WTC11 (cell line): ENCODE measurements at regions not wholly inside any gene's neighbourhood (a gene's known extent, or its start where the extent isn't known, plus 50 kb on each side); places are given as distances from the start of the nearest gene placed in this dataset.

Experiments
- ATAC-seq: fragments of 200-7000 bp; cut with Tn5 transposase; 2 replicates; pipeline ENCODE4 v1.10.0; 2021; ENCODE audit warnings: mild to moderate bottlenecking, moderate library complexity
- CTCF ChIA-PET: fragments of 300-600 bp; sonication (Branson Sonifier 250); formaldehyde crosslinking; loops from one replicate; lab custom pipeline; 2021; ENCODE audit warnings: antibody characterized with exemption; lab: Charles Lee
- POLR2A ChIA-PET: fragments of 350-600 bp; sonication (Branson Sonifier 250); formaldehyde crosslinking; loops from one replicate; lab custom pipeline; 2021; ENCODE audit warnings: antibody characterized with exemption; lab: Charles Lee
- DNase-seq: peaks from one replicate; pipeline ENCODE4 v3.0.0; 2021; ENCODE audit warnings: low spot score
- H3K27ac Mint-ChIP-seq: 2 replicates; pipeline ENCODE4 v1.8.0; 2021; ENCODE audit warnings: mixed read lengths
- H3K27me3 Mint-ChIP-seq: 2 replicates; pipeline ENCODE4 v1.8.0; 2021; ENCODE audit warnings: low read depth, mild to moderate bottlenecking, moderate library complexity, mixed read lengths
- H3K36me3 Mint-ChIP-seq: 2 replicates; pipeline ENCODE4 v1.8.0; 2021; ENCODE audit warnings: mixed read lengths
- H3K4me1 Mint-ChIP-seq: 2 replicates; pipeline ENCODE4 v1.8.0; 2022; ENCODE audit warnings: mixed read lengths
- H3K4me3 Mint-ChIP-seq: 2 replicates; pipeline ENCODE4 v1.8.0; 2021; ENCODE audit warnings: mild to moderate bottlenecking, moderate library complexity, mixed read lengths
- H3K9me3 Mint-ChIP-seq: 2 replicates; pipeline ENCODE4 v1.8.0; 2021; ENCODE audit warnings: mixed read lengths
- ATF1 ChIP-seq: sonication (generic); formaldehyde crosslinking; IDR thresholded peaks from 2 replicates; pipeline ENCODE4 v1.8.1; 2023; ENCODE audit warnings: mild to moderate bottlenecking, moderate library complexity, missing genetic modification reagents
- CREM ChIP-seq: sonication (generic); formaldehyde crosslinking; IDR thresholded peaks from 2 replicates; pipeline ENCODE4 v1.8.1; 2022; ENCODE audit warnings: mild to moderate bottlenecking, missing genetic modification reagents, moderate library complexity
- FOXK1 ChIP-seq: sonication (generic); formaldehyde crosslinking; IDR thresholded peaks from 2 replicates; pipeline ENCODE4 v1.8.0; 2022; ENCODE audit warnings: mild to moderate bottlenecking, moderate library complexity, missing genetic modification reagents
- IRF2 ChIP-seq: sonication (generic); formaldehyde crosslinking; IDR thresholded peaks from 2 replicates; pipeline ENCODE4 v1.8.0; 2022; ENCODE audit warnings: low read depth, missing genetic modification reagents, borderline replicate concordance
- MAX ChIP-seq: sonication (generic); formaldehyde crosslinking; IDR thresholded peaks from 2 replicates; pipeline ENCODE4 v1.8.0; 2022; ENCODE audit warnings: mild to moderate bottlenecking, missing genetic modification reagents
- MXD4 ChIP-seq: fragments of 250-450 bp; sonication (Bioruptor Pico); IDR thresholded peaks from 2 replicates; pipeline ENCODE4 v1.8.0; 2021; ENCODE audit warnings: mild to moderate bottlenecking, moderate library complexity, borderline replicate concordance
- MYBL2 ChIP-seq: sonication (generic); formaldehyde crosslinking; IDR thresholded peaks from 2 replicates; pipeline ENCODE4 v1.8.1; 2023; ENCODE audit warnings: mild to moderate bottlenecking, moderate library complexity, missing genetic modification reagents
- NFYB ChIP-seq: sonication (generic); formaldehyde crosslinking; conservative IDR thresholded peaks from 2 replicates; pipeline ENCODE4 v1.8.0; 2022; ENCODE audit warnings: low read depth, missing genetic modification reagents
- NR2C2 ChIP-seq: sonication (generic); formaldehyde crosslinking; IDR thresholded peaks from 2 replicates; pipeline ENCODE4 v1.8.0; 2022; ENCODE audit warnings: mild to moderate bottlenecking, missing genetic modification reagents
- SMAD3 ChIP-seq: sonication (generic); formaldehyde crosslinking; IDR thresholded peaks from 2 replicates; pipeline ENCODE4 v1.8.0; 2022; ENCODE audit warnings: missing genetic modification reagents, mild to moderate bottlenecking, borderline replicate concordance
- SOX15 ChIP-seq: fragments of 250-450 bp; sonication (Bioruptor Pico); IDR thresholded peaks from 2 replicates; pipeline ENCODE4 v1.9.0; 2021; ENCODE audit warnings: mild to moderate bottlenecking
- SP1 ChIP-seq: sonication (generic); formaldehyde crosslinking; conservative IDR thresholded peaks from 2 replicates; pipeline ENCODE4 v1.8.1; 2022; ENCODE audit warnings: missing genetic modification reagents
- ZNF219 ChIP-seq: sonication (generic); formaldehyde crosslinking; IDR thresholded peaks from 2 replicates; pipeline ENCODE4 v1.8.0; 2023; ENCODE audit warnings: missing genetic modification reagents, mild to moderate bottlenecking, borderline replicate concordance
- ZNF263 ChIP-seq: sonication (generic); formaldehyde crosslinking; IDR thresholded peaks from 2 replicates; pipeline ENCODE4 v1.8.1; 2022; ENCODE audit warnings: low read depth, mild to moderate bottlenecking, moderate library complexity, missing genetic modification reagents
- ZNF396 ChIP-seq: fragments of 250-450 bp; sonication (Bioruptor Pico); IDR thresholded peaks from 2 replicates; pipeline ENCODE4 v1.8.0; 2021; ENCODE audit warnings: mild to moderate bottlenecking, moderate library complexity, borderline replicate concordance
- ZNF532 ChIP-seq: fragments of 250-450 bp; sonication (Bioruptor Pico); IDR thresholded peaks from 2 replicates; pipeline ENCODE4 v1.9.0; 2021; ENCODE audit warnings: mild to moderate bottlenecking, borderline replicate concordance
- TF ChIP-seq, protein P1 (sequence below): sonication (generic); formaldehyde crosslinking; IDR thresholded peaks from 2 replicates; pipeline ENCODE4 v1.8.0; 2022; ENCODE audit warnings: mild to moderate bottlenecking, missing genetic modification reagents
- TF ChIP-seq, protein P2 (sequence below): sonication (generic); formaldehyde crosslinking; IDR thresholded peaks from 2 replicates; pipeline ENCODE4 v1.8.1; 2023; ENCODE audit warnings: mild to moderate bottlenecking, missing genetic modification reagents, borderline replicate concordance
- TF ChIP-seq, protein P3 (sequence below): sonication (generic); formaldehyde crosslinking; conservative IDR thresholded peaks from 2 replicates; pipeline ENCODE4 v1.8.1; 2023; ENCODE audit warnings: mild to moderate bottlenecking, low read depth, missing genetic modification reagents, moderate library complexity
- TF ChIP-seq, protein P4 (sequence below): sonication (generic); formaldehyde crosslinking; IDR thresholded peaks from 2 replicates; pipeline ENCODE4 v1.8.1; 2023; ENCODE audit warnings: mild to moderate bottlenecking, moderate library complexity, missing genetic modification reagents
- TF ChIP-seq, protein P5 (sequence below): fragments of 250-450 bp; sonication (Bioruptor Pico); IDR thresholded peaks from 2 replicates; pipeline ENCODE4 v1.9.0; 2021; ENCODE audit warnings: moderate library complexity, mild to moderate bottlenecking, inconsistent platforms, borderline replicate concordance

DNA sequence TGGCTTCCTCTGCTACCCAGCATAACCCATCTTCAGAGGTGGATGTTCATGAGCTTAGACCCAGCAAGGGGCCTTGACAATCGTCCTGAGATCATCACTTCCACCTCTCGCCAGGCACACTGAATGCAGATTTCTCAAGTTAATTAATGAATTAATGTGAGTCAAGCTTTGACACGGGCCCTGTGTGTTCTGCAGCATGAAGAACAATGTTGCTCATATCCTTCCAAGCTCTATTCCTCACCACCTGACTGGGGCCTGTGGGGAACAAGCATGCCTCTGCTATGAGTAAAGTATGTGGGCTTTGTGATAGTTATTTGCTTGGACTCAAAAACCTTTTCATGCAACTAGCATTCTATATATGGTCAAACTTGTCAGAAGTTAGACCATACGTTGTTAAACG lies 122.0 kb downstream of the SEC16B start:
- Mint-ChIP-seq H3K27me3 (no peaks in the 10 kb centered on the region), H3K4me3 (no peak overlapping the region), H3K4me1 (no peaks in the 10 kb centered on the region), H3K27ac (no peak overlapping the region), H3K9me3 (no peaks in the 10 kb centered on the region)
- no peak for ATAC-seq
- no peak for DNase-seq
- CTCF ChIA-PET: no interaction called here
- POLR2A ChIA-PET: no interaction called here
- no peak for TF ChIP-seq MYBL2 (CRISPR knock-in tag)
- TF ChIP-seq, protein P1, sequence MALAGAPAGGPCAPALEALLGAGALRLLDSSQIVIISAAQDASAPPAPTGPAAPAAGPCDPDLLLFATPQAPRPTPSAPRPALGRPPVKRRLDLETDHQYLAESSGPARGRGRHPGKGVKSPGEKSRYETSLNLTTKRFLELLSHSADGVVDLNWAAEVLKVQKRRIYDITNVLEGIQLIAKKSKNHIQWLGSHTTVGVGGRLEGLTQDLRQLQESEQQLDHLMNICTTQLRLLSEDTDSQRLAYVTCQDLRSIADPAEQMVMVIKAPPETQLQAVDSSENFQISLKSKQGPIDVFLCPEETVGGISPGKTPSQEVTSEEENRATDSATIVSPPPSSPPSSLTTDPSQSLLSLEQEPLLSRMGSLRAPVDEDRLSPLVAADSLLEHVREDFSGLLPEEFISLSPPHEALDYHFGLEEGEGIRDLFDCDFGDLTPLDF: no peak
- TF ChIP-seq, protein P2, sequence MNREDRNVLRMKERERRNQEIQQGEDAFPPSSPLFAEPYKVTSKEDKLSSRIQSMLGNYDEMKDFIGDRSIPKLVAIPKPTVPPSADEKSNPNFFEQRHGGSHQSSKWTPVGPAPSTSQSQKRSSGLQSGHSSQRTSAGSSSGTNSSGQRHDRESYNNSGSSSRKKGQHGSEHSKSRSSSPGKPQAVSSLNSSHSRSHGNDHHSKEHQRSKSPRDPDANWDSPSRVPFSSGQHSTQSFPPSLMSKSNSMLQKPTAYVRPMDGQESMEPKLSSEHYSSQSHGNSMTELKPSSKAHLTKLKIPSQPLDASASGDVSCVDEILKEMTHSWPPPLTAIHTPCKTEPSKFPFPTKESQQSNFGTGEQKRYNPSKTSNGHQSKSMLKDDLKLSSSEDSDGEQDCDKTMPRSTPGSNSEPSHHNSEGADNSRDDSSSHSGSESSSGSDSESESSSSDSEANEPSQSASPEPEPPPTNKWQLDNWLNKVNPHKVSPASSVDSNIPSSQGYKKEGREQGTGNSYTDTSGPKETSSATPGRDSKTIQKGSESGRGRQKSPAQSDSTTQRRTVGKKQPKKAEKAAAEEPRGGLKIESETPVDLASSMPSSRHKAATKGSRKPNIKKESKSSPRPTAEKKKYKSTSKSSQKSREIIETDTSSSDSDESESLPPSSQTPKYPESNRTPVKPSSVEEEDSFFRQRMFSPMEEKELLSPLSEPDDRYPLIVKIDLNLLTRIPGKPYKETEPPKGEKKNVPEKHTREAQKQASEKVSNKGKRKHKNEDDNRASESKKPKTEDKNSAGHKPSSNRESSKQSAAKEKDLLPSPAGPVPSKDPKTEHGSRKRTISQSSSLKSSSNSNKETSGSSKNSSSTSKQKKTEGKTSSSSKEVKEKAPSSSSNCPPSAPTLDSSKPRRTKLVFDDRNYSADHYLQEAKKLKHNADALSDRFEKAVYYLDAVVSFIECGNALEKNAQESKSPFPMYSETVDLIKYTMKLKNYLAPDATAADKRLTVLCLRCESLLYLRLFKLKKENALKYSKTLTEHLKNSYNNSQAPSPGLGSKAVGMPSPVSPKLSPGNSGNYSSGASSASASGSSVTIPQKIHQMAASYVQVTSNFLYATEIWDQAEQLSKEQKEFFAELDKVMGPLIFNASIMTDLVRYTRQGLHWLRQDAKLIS: no peak
- TF ChIP-seq, all 79 proteins: peak for 0
- H3K36me3 Mint-ChIP-seq: no peaks in the 10 kb centered on the region

DNA sequence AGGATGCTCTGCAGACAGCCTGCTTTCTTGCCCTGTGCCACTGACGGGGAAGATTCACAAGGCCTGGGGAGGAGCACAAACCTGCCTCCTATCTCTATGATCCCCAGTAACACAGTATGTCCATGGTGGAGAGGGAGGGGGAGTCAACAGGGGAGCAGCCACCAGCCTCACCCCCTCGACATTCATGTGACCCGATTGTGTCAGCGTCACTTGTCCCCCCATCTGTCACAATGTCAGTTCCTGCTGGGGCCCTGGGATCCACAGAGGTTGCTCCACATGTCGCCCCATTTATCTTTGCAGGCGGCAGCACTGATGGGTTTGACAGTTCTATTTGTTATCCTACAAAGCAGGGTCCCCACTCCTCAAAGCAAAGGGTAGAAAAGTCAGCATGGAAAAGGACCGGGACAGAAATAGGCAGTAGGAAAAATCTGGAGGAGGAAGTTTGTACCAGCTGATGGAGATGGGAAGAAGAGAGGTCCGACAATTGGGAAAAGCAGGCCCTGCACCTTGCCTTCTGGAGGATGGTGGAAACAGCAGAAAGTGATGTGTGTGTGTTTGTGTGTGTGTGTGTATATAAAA lies 130.9 kb downstream of the SEC16B start:
- H3K27ac Mint-ChIP-seq: no peak overlapping the region
- H3K27me3 Mint-ChIP-seq: no peaks in the 10 kb centered on the region
- ATAC-seq (no peak), DNase-seq (no peak)
- CTCF ChIA-PET: no interaction called here
- no peak overlapping the region for H3K4me3 Mint-ChIP-seq
- peaks cover 8% of the 10 kb centered on the region for H3K4me1 Mint-ChIP-seq
- POLR2A ChIA-PET: no interaction called here
- no peaks in the 10 kb centered on the region for H3K36me3 Mint-ChIP-seq
- H3K9me3 Mint-ChIP-seq: no peaks in the 10 kb centered on the region
- no peak for TF ChIP-seq MAX (CRISPR knock-in tag)
- TF ChIP-seq IRF2 (CRISPR knock-in tag): no peak
- TF ChIP-seq FOXK1: no peak
- no peak for TF ChIP-seq MXD4 (CRISPR knock-in tag)
- TF ChIP-seq, protein P3, sequence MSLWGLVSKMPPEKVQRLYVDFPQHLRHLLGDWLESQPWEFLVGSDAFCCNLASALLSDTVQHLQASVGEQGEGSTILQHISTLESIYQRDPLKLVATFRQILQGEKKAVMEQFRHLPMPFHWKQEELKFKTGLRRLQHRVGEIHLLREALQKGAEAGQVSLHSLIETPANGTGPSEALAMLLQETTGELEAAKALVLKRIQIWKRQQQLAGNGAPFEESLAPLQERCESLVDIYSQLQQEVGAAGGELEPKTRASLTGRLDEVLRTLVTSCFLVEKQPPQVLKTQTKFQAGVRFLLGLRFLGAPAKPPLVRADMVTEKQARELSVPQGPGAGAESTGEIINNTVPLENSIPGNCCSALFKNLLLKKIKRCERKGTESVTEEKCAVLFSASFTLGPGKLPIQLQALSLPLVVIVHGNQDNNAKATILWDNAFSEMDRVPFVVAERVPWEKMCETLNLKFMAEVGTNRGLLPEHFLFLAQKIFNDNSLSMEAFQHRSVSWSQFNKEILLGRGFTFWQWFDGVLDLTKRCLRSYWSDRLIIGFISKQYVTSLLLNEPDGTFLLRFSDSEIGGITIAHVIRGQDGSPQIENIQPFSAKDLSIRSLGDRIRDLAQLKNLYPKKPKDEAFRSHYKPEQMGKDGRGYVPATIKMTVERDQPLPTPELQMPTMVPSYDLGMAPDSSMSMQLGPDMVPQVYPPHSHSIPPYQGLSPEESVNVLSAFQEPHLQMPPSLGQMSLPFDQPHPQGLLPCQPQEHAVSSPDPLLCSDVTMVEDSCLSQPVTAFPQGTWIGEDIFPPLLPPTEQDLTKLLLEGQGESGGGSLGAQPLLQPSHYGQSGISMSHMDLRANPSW: no peak
- TF ChIP-seq ZNF396 (CRISPR knock-in tag): no peak
- TF ChIP-seq, protein P4, sequence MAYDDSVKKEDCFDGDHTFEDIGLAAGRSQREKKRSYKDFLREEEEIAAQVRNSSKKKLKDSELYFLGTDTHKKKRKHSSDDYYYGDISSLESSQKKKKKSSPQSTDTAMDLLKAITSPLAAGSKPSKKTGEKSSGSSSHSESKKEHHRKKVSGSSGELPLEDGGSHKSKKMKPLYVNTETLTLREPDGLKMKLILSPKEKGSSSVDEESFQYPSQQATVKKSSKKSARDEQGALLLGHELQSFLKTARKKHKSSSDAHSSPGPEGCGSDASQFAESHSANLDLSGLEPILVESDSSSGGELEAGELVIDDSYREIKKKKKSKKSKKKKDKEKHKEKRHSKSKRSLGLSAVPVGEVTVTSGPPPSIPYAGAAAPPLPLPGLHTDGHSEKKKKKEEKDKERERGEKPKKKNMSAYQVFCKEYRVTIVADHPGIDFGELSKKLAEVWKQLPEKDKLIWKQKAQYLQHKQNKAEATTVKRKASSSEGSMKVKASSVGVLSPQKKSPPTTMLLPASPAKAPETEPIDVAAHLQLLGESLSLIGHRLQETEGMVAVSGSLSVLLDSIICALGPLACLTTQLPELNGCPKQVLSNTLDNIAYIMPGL: no peak
- TF ChIP-seq CREM: no peak
- TF ChIP-seq, protein P5, sequence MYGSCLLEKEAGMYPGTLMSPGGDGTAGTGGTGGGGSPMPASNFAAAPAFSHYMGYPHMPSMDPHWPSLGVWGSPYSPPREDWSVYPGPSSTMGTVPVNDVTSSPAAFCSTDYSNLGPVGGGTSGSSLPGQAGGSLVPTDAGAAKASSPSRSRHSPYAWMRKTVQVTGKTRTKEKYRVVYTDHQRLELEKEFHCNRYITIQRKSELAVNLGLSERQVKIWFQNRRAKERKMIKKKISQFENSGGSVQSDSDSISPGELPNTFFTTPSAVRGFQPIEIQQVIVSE (CRISPR knock-in tag): no peak
- TF ChIP-seq SMAD3 (CRISPR knock-in tag): no peak
- no peak for TF ChIP-seq NR2C2 (CRISPR knock-in tag)
- TF ChIP-seq SOX15 (CRISPR knock-in tag): no peak
- no peak for TF ChIP-seq NFYB (CRISPR knock-in tag)
- TF ChIP-seq SP1: no peak
- TF ChIP-seq ZNF532 (CRISPR knock-in tag): no peak
- TF ChIP-seq ZNF219: no peak
- no peak for TF ChIP-seq ATF1
- TF ChIP-seq ZNF263: no peak
